Activated naive CD4-positive, alpha-beta T cell treated with anti-CD3 and anti-CD28 coated beads, Interleukin-2, amount 50 U/mL, for 16 hours (primary cell): ENCODE measurements at regions not wholly inside any gene's neighbourhood (a gene's known extent, or its start where the extent isn't known, plus 50 kb on each side); places are given as distances from the start of the nearest gene placed in this dataset.
"Not testable (repeated sequence)": the region's sequence is repeated elsewhere in the genome, so short reads cannot be mapped to it uniquely, and the experiment has no call there.

ENCODE experiments used
- DNase-seq: peaks from one replicate; pipeline ENCODE4 v3.0.0-alpha.2; 2020

GRCh38 chr1:238409932-238410331 is 519.2 kb upstream of the ZP4 start:
- DNase-seq: no peak

GRCh38 chr1:238409191-238409850 is 518.6 kb upstream of the ZP4 start:
- no peak for DNase-seq

DNA sequence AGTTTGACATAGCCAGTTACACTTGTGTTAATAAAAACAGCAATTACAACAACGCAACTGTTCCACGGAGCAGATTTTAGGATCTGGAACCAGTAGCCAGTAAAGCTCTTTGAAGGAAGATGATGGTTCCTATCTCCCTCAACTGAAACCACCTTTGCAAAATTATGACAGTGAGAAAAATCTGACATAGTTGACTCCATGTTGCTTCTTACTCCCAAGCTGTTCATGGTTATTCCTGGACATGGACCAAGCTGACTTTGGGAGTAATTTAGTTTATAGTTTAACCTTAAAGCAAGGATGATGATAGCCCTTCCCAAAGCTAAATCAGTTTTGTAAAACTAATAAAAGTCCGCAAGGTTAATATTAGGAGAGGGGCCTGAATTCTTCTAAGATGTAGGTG is 518.0 kb upstream of the ZP4 start:
- DNase-seq: no peak

DNA sequence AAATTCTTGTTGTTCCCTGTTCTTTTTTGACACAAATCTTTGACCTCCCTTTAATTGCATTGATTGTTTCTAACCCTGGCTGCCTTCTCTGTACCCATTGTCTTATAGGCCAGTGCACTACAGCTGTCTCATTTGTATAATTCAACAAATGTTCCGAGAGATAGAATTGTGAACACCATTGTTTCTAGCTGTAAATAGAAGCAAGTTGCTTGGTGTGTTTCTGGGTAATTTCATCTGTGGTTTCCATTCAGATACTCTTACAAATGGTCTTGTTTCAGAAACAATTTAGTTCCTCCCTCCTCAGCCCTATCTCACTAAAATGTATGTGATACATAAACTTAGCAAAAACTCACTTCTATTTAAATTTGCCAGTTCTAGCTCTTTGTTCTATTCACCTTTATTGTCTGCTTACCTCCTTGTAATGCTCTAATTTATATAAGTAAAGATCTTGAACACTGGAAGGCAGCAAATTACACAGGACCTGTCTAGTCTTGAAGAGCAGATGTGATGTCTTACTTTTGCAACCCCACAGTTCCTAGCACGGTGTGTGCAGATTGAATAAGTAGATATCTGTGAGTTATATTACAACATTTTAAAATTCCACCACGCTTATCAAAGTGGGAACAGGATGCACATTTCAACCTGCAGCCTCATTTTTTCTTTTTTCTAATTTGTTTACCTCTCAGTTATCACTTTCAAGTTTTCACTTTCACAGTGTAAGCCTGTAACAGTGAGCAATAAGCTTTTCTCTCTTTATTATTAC is 515.6 kb upstream of the ZP4 start:
- no peak for DNase-seq

GRCh38 chr1:238404921-238405320 is 514.2 kb upstream of the ZP4 start:
- DNase-seq: no peak

DNA sequence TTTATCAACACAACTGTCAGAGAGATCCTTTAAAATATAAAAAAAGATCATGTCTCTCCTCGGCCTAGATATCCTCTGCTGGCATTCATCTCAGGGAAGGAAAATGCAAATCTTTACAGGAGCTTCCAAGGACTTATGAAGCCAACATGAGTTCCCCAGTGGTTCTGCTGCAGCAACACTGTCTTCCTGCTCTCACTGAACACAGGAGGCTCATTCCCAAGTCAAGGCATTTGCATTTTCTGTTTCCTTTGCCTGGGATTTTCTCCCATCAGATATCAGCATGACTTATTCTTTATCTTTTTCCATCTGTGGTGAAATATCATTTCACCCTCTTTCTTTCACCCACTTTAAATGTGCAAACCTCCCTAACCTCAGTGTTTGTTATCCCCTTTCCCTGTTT is 513.8 kb upstream of the ZP4 start:
- DNase-seq: no peak

DNA sequence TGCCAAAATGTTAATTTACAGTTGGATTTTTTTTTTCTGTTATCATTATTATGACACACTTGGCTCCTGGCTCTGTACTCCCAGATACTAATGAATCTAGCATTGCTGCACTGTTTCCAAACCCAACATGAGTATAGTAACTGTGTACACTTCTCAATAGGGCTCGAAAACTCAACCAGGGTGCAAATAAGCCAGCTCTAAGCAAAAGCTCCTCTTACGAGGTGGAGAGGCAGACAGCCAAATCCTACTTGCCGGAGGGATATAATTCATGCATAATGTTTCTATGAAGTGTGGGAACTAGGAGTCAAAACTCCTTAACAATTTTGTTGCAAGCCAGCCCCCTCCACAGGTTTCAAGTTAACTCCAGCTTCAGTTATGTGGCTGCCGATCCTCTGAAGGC is 510.4 kb upstream of the ZP4 start:
- DNase-seq: no peak

DNA sequence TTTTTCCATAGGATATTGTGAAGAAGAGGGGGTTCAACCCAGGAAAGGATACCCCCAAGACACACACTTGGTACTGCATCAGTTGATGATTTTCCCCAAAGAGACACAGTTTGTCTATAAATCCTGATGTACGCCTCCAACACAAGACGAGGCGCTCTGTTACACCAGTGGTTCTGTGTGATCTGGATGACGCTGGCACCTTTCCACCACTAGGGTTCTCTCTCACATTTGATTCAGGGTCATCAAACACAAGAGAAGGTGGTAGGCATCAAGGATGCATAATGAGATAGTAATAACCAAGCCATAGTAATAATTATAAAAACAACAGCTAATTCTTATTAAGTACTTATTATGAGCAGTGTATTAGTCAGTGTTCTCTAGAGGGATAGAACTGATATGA is 508.8 kb upstream of the ZP4 start:
- DNase-seq: no peak

GRCh38 chr1:238396140-238396539 is 505.4 kb upstream of the ZP4 start:
- no peak for DNase-seq

- DNase-seq: no peak
These were observed 493.7 kb upstream of the ZP4 start for GRCh38 chr1:238384381-238384780.

DNA sequence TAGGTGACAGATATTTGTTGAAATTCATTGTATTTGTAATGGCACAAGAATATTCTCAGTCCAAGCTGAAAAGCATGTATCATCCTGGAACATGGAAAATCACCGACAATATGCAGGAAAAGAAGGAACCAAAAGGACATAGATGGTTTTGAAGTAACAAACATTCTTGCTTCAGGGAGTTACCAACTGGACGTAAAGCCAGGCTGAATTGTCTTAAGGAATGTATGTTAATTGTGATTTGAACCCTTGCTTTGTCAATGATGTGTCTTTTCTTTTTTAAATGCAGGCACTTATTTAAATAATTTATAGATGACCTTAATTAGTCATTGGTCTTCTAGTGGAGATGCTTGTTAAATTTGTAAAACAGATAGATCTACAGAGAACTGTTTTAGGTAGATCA is 489.4 kb upstream of the ZP4 start:
- no peak for DNase-seq

DNA sequence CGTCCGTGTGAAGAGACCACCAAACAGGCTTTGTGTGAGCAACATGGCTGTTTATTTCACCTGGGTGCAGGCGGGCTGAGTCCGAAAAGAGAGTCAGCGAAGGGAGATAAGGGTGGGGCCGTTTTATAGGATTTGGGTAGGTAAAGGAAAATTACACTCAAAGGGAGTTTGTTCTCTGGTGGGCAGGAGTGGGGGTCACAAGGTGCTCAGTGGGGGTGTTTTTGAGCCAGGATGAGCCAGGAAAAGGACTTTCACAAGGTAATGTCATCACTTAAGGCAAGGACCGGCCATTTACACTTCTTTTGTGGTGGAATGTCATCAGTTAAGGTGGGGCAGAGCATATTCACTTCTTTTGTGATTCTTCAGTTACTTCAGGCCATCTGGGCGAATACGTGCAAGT is 488.7 kb upstream of the ZP4 start:
- not testable (repeated sequence) for DNase-seq

GRCh38 chr1:238377280-238377919 is 486.7 kb upstream of the ZP4 start:
- no peak for DNase-seq

DNA sequence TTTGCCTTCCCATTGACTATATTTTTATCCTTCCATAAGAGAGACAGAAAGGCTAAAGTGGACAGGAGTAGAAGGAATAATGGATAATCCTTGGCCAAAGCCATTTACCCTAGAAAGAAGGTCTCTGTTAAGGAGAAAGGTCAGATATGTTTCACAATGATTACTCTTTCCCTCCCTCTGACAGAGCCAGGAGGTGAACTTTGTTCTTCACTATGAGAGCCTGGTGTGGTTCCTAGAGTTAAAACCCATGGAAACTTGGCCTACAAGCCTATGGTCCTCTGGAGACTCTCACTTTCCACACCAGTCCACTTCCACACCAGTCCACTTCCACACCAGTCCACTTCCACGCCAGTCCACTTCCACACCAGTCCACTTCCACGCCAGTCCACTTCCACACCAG is 479.9 kb upstream of the ZP4 start:
- no peak for DNase-seq

DNA sequence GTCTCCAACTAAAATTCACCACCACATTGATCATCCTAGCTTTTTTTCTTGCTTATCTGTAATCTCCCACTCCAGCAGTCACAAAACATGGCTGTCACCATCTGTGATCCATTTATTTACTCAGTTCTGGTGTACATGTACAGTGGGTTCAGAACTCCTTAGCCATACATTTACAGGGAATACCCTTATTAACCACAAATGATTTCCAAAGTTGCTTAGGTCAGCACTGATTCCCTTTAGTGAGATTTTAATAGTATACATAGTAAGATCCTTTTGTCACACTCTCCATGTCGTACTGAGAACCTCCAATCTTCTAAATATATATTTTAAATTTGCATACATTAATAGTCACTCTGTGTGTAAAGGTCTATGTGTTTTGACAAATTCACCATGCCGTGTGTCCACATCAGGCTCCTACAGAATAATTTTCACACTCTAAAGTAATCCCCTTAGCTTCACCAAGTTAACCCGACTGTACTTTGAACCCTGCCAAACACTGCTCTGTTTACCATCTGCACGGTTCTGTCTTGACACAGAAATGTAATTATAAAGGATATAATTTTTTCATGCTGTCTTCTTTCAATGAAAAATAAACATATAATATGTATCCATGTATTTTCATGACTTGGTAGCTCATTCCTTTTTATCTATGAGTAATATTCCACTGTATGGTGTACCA is 473.6 kb upstream of the ZP4 start:
- DNase-seq: no peak

DNA sequence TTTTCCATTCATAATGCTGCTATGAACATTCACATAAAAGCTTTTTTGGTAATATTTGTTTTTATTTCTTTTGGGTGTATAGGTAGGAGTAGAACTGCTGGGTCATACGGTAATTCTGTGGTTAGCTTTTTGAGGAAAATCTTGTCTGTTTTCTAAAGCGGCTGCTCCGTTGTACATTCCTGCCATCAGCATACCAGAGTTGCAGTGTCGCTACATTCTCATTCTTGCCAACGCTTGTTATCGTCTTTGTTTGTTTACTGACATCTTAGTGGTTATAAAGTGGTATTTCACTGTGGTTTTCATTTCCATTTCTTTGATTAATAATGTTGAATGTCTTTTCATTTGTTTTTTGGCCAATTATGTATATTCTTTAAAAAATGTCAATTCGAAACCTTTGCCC is 469.8 kb upstream of the ZP4 start:
- no peak for DNase-seq

DNA sequence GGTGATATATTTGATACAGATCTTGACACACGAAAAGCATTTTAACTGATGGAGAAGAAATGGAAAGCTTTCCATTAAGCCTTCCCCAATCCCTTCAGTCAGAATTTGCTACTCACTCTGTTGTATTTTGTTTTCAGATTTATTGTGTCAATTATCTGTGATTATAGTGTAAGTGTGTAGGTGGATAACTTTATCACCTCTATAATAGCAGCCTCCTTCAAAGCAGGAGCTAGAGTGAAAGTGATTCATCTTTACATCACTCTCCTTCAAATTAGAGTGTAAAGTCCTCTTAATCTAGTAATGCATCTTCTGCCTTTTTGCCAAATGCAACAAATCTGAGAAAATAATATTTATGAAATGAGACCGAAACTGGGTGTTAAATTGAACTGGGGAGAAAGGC is 459.7 kb upstream of the ZP4 start:
- DNase-seq: no peak

DNA sequence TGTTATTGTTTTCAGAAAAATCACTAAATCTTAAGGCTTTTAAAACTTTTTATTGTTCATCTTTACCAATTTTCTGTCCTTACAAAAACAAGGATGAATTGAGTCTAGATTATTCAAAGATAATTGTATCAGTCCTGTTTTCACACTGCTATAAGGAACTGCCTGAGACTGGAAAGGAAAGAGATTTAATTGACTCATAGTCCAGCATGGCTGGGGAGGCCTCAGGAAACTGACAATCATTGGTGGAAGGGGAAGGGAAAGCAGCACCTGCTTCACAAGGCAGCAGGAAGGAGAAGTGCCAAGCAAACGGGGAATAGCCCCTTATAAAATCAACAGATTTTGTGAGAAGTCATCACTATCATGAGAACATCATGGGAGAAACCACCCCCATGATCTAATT is 455.6 kb upstream of the ZP4 start:
- DNase-seq: no peak

DNA sequence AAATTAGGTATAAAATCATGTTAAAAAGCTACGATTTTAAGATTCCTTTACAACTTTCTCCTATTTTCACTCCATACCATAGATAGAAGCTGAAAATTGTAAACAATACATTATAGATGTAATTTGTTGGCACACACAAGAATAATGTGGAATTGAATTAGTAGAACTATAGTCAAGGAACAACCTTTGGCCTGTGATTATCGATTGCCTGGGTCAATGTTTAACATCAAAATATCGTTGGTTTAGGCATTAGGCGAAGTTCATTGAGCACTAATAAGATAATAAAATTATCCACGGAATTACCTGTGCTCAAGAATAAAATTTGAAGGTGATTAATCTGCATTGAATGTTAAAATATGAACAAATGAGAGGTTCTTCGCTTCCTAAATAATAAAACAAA is 455.1 kb upstream of the ZP4 start:
- DNase-seq: no peak

GRCh38 chr1:238343852-238344251 is 453.1 kb upstream of the ZP4 start:
- DNase-seq: no peak

DNA sequence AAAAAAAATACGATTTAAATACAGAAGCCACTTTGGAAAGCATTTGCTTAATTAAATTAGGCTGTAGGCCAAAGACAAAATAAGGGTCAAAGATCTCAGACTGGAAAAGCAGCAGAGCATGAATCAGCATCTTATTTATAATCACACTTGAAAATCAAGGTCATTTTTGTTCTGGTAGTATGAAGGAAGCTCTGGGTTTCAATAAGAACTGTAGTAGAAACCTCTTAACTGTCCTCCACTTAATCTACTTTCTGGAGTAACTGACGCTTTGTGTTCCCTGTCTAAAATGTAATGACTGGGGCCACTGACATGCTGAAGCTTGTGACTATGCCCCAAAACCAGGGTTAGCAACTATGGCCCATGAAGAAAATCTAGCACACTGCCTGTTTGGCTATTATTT is 450.7 kb upstream of the ZP4 start:
- no peak for DNase-seq

DNA sequence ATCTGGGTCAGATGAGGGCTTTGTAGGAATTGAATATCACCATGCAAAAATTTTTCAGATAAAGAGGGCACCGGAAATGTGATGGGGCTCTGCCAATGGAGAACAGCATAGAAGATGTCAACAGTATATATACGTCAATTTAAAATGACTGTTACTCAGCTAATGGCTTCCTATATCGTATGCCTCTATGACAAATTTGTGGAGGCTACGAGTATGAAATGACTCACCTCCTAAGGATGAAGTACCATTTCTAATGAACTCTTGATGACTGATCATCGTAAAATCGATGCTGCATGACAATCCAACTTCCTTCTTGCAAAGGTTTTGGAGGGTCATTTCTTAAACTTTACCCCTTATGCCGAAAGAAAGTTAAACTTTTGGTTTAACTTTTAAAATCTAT is 450.3 kb upstream of the ZP4 start:
- DNase-seq: no peak

GRCh38 chr1:238336531-238336930 is 445.8 kb upstream of the ZP4 start:
- no peak for DNase-seq

DNA sequence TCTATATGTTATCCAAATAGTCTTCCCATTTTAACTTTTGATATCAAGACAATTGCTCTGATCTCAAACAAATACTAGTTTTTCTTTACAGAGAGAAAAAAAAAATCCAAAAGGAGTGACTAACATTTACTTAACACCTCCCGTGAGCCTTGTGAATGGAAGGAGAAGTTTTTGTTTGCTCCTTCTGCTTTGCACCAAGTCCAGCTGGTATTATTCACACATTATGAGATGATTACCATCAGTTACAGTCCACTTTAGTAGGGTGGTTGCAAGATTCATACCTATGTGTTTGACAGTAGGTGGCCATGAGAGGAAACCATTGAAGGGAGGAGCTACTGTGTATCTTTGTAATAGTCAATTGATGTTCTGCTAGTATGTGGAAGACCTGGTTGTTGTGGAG is 443.4 kb upstream of the ZP4 start:
- DNase-seq: no peak
